K562 (cell line): ENCODE measurements at regions not wholly inside any gene's neighbourhood (a gene's known extent, or its start where the extent isn't known, plus 50 kb on each side); places are given as distances from the start of the nearest gene placed in this dataset.

Experiments used
- ATAC-seq: fragments of 200-7000 bp; cut with Tn5 transposase; 3 replicates; pipeline ENCODE4 v1.9.1; 2020; ENCODE audit warnings: moderate library complexity
- BruUV-seq: library from RNA; stranded (reverse); fragments of 400-500 nt; replicated peaks from 2 replicates; lab custom pipeline; 2021; lab: Mats Ljungman, UMichigan
- CTCF ChIA-PET: fragments of 300-600 bp; formaldehyde crosslinking; extraction: SDS; loops from one replicate; lab custom pipeline; 2021; ENCODE audit warnings: low intra/inter-chr PET ratio; lab: Yijun Ruan, JAX
- POLR2A ChIA-PET: fragments of 300-600, 350-650 bp; sonication (Branson Sonifier 250); formaldehyde crosslinking; extraction: SDS; loops from one replicate; lab custom pipeline; 2021; ENCODE audit warnings: antibody characterized with exemption, inconsistent platforms; lab: Yijun Ruan, JAX
- DNase-seq, 4 experiments: peaks; one replicate each; pipeline versions ENCODE4 v3.0.0 to v3.0.0-alpha.2; 2011 to 2018; ENCODE audit warnings: low spot score in 3 of 4, mixed read lengths in 3 of 4; ENCODE audit errors: extremely low read depth in 1 of 4
- FAIRE-seq: peaks from 2 replicates; lab custom pipeline; 2011; peaks lifted over from hg19 to GRCh38; lab: Jason Lieb, UNC
- H2AFZ ChIP-seq: 2 replicates; pipeline ENCODE4 v1.6.0; 2011; ENCODE audit warnings: low read depth, low read length, control low read depth, inconsistent platforms
- H3K27ac ChIP-seq: fragments of 200-600 bp; 3 replicates; pipeline ENCODE4 v1.8.0; 2011; ENCODE audit warnings: low read depth, mild to moderate bottlenecking, control low read depth, inconsistent platforms, low read length, moderate library complexity, mixed read lengths; ENCODE audit errors: extremely low read depth
- H3K27me3 ChIP-seq, 2 experiments: fragments of 300-600 bp in 1 of 2; 2 replicates in 1 of 2; 3 replicates in 1 of 2; pipeline versions ENCODE4 v1.6.0 to v1.8.0; 2011; ENCODE audit warnings: inconsistent platforms in 2 of 2, low read length in 2 of 2, mild to moderate bottlenecking in 1 of 2, mixed read lengths in 1 of 2, moderate library complexity in 1 of 2; ENCODE audit not compliant: control insufficient read depth in 2 of 2, insufficient read depth in 2 of 2
- H3K36me3 ChIP-seq: fragments of 300-600 bp; 3 replicates; pipeline ENCODE4 v1.8.0; 2011; ENCODE audit warnings: mild to moderate bottlenecking, low read length, inconsistent platforms; ENCODE audit not compliant: control insufficient read depth, insufficient read depth
- H3K4me1 ChIP-seq, 2 experiments: fragments of 200-600 bp in 1 of 2; replicated peaks in 1 of 2; 2 replicates in 1 of 2; 3 replicates in 1 of 2; pipeline versions ENCODE4 v1.5.1 to v1.8.0; 2011; ENCODE audit warnings: inconsistent platforms in 2 of 2, low read length in 2 of 2, mild to moderate bottlenecking in 1 of 2, mixed read lengths in 1 of 2, moderate library complexity in 1 of 2; ENCODE audit not compliant: control insufficient read depth in 2 of 2, insufficient read depth in 2 of 2
- H3K4me2 ChIP-seq: 2 replicates; pipeline ENCODE4 v1.6.1; 2011; ENCODE audit warnings: low read length, control low read depth, inconsistent platforms, mixed read lengths; ENCODE audit not compliant: insufficient read depth
- H3K4me3 ChIP-seq: fragments of 200-600 bp; sonication (generic), shearing (Covaris generic); 2 replicates; pipeline ENCODE4 v1.5.1; 2016; ENCODE audit warnings: control low read depth, inconsistent platforms
- H3K79me2 ChIP-seq: fragments of 200-600 bp; 3 replicates; pipeline ENCODE4 v1.8.0; 2011; ENCODE audit warnings: low read length, inconsistent platforms; ENCODE audit not compliant: control insufficient read depth, insufficient read depth
- H3K9ac ChIP-seq, 2 experiments: 2 replicates each; pipeline versions ENCODE4 v1.6.0 to v1.6.1; 2011; ENCODE audit warnings: low read depth in 2 of 2, low read length in 2 of 2, control low read depth in 1 of 2, inconsistent platforms in 1 of 2, mild to moderate bottlenecking in 1 of 2, mixed read lengths in 1 of 2; ENCODE audit not compliant: insufficient read depth in 1 of 2
- H3K9me1 ChIP-seq: one replicate; pipeline ENCODE4 v1.6.0; 2011; ENCODE audit warnings: inconsistent platforms, mild to moderate bottlenecking, low read length, moderate library complexity; ENCODE audit not compliant: control insufficient read depth, insufficient read depth
- H3K9me3 ChIP-seq: replicated peaks from 2 replicates; pipeline ENCODE4 v1.5.1; 2011; ENCODE audit warnings: low read depth, low read length, inconsistent platforms; ENCODE audit not compliant: control insufficient read depth, insufficient read depth
- H4K20me1 ChIP-seq: replicated peaks from 2 replicates; pipeline ENCODE4 v1.6.1; 2011; ENCODE audit warnings: low read length, inconsistent platforms, mixed read lengths; ENCODE audit not compliant: control insufficient read depth, insufficient read depth
- BHLHE40 ChIP-seq: IDR thresholded peaks from 2 replicates; pipeline ENCODE4 v1.6.1; 2011; ENCODE audit warnings: low read length, improper control_type of control experiment
- COPS2 ChIP-seq: fragments of 450-650 bp; conservative IDR thresholded peaks from 2 replicates; pipeline ENCODE4 v1.6.1; 2016; ENCODE audit warnings: mild to moderate bottlenecking, moderate library complexity
- HNRNPL ChIP-seq: fragments of 200-400 bp; formaldehyde crosslinking; IDR thresholded peaks from 2 replicates; pipeline ENCODE4 v1.6.1; 2017; ENCODE audit warnings: low read depth, mild to moderate bottlenecking, low read length
- MCM5 ChIP-seq: fragments of 450-650 bp; IDR thresholded peaks from 2 replicates; pipeline ENCODE4 v1.6.1; 2016; ENCODE audit warnings: low read depth
- SIN3A ChIP-seq, 2 experiments: fragments of 150-350 bp in 1 of 2; IDR thresholded peaks; 2 replicates each; pipeline ENCODE4 v1.6.1; 2011 to 2016; ENCODE audit warnings: borderline replicate concordance in 2 of 2, low read depth in 2 of 2, low read length in 2 of 2, mild to moderate bottlenecking in 2 of 2, moderate library complexity in 2 of 2; ENCODE audit not compliant: control insufficient read depth in 1 of 2
- TAF7 ChIP-seq: fragments of 450-650 bp; IDR thresholded peaks from 2 replicates; pipeline ENCODE4 v1.6.1; 2016; ENCODE audit warnings: missing genetic modification characterization, missing compliant biosample characterization
- ZNF354B ChIP-seq: fragments of 250-450 bp; sonication (Bioruptor Pico); IDR thresholded peaks from 2 replicates; pipeline ENCODE4 v1.4.0; 2020
- ZNF77 ChIP-seq: fragments of 250-450 bp; sonication (Bioruptor Pico); IDR thresholded peaks from 2 replicates; pipeline ENCODE4 v1.5.0; 2020
- WGBS: fragments of 100-300 bp; shearing (Covaris generic); methylation state at CpG from one replicate; pipeline ENCODE4 v1.1.6; 2016; ENCODE audit warnings: low coverage, mixed read lengths; ENCODE audit not compliant: insufficient coverage; ENCODE audit errors: missing lambda C conversion rate; 5-methylcytosine and 5-hydroxymethylcytosine counted together
- in situ Hi-C: fragments of 300-500 bp; cut with MboI; formaldehyde crosslinking; loops from 4 replicates; pipeline ENCODE4 v1.15.0; 2018; ENCODE audit warnings: inconsistent platforms, mixed read lengths
- intact Hi-C: fragments of 100-400 bp; cut with micrococcal nuclease; formaldehyde crosslinking; loops from 2 replicates; pipeline ENCODE4 v1.14.2; 2022
- TF ChIP-seq, protein P1 (sequence below): sonication (generic); formaldehyde crosslinking; IDR thresholded peaks from 2 replicates; pipeline ENCODE4 v1.8.1; 2022; ENCODE audit warnings: missing genetic modification reagents
- TF ChIP-seq, protein P2 (sequence below): fragments of 450-650 bp; formaldehyde crosslinking; IDR thresholded peaks from 2 replicates; pipeline ENCODE4 v1.4.0; 2020; ENCODE audit warnings: mild to moderate bottlenecking, mixed read lengths
- TF ChIP-seq, protein P3 (sequence below): IDR thresholded peaks from 2 replicates; pipeline ENCODE4 v1.6.1; 2011; ENCODE audit warnings: borderline replicate concordance, low read depth, mild to moderate bottlenecking, moderate library complexity, low read length; ENCODE audit not compliant: insufficient read depth, poor library complexity, severe bottlenecking

DNA sequence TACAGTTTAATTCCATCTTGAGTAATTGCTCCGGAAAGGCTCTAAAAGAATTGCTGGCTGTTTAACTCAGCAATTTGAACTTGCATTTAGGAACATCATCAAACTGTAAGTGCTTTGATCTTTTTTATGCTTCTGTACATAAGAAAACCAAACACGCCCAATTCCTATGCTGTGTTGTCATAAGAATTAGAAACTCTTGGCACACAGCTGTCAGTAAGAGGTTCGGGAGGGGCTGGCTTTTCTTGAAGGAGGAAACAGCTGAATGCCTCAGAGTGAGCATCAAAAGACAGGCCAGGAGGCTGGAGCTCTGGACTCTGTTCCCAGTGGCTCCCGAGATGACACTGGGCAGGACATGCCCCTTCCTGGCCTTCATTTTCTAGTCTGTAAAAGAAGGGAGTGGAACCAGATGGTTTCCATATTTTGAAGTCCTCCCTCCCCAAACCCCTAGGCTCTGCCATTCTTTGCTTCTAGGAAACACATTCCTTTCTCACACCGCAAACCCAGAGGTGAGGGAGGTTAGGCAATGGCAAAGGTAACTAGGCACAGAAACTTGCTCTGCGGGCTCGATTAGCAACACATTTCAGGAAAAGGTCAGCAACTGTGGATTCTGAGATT is 73.7 kb upstream of the DLG1 start (continued):
- TF ChIP-seq, protein P1, sequence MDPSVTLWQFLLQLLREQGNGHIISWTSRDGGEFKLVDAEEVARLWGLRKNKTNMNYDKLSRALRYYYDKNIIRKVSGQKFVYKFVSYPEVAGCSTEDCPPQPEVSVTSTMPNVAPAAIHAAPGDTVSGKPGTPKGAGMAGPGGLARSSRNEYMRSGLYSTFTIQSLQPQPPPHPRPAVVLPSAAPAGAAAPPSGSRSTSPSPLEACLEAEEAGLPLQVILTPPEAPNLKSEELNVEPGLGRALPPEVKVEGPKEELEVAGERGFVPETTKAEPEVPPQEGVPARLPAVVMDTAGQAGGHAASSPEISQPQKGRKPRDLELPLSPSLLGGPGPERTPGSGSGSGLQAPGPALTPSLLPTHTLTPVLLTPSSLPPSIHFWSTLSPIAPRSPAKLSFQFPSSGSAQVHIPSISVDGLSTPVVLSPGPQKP (CRISPR knock-in tag), result no peak
- TF ChIP-seq ZNF77 (no peak), HNRNPL (no peak), SIN3A (IDR thresholded peaks at IDR 0.05; ENCODE audit: borderline replicate concordance in 2 of 2, control insufficient read depth in 1 of 2, low read depth in 2 of 2, low read length in 2 of 2) (no peak), BHLHE40 (no peak), COPS2 (no peak)
- TF ChIP-seq, protein P2, sequence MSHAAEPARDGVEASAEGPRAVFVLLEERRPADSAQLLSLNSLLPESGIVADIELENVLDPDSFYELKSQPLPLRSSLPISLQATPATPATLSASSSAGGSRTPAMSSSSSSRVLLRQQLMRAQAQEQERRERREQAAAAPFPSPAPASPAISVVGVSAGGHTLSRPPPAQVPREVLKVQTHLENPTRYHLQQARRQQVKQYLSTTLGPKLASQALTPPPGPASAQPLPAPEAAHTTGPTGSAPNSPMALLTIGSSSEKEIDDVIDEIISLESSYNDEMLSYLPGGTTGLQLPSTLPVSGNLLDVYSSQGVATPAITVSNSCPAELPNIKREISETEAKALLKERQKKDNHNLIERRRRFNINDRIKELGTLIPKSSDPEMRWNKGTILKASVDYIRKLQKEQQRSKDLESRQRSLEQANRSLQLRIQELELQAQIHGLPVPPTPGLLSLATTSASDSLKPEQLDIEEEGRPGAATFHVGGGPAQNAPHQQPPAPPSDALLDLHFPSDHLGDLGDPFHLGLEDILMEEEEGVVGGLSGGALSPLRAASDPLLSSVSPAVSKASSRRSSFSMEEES, result no peak

DNA sequence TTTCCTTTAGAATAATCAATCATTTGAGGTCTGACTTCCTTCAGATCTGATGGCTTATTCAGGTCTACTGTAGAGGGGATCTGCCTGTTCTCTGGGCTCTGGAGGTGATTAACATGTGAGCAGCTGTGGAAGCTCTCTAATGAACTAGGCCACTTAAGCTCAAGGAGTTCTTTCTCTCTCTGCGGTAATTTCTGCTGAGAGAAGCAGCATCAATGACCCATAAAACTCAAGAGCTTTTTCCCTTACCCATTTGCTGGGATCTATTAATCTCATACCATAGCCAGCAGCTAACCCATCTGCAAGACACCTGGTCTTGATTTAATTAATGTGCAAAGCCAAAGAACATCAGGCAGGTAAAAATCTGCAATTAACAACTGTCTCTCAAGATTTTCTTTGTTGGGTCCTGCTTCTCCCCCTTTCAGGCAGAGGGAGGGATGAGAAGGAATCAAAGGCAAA is 73.2 kb upstream of the DLG1 start:
- no peak for TF ChIP-seq ZNF354B (CRISPR knock-in tag)
- TF ChIP-seq TAF7 (tag), result no peak
- TF ChIP-seq, protein P3, sequence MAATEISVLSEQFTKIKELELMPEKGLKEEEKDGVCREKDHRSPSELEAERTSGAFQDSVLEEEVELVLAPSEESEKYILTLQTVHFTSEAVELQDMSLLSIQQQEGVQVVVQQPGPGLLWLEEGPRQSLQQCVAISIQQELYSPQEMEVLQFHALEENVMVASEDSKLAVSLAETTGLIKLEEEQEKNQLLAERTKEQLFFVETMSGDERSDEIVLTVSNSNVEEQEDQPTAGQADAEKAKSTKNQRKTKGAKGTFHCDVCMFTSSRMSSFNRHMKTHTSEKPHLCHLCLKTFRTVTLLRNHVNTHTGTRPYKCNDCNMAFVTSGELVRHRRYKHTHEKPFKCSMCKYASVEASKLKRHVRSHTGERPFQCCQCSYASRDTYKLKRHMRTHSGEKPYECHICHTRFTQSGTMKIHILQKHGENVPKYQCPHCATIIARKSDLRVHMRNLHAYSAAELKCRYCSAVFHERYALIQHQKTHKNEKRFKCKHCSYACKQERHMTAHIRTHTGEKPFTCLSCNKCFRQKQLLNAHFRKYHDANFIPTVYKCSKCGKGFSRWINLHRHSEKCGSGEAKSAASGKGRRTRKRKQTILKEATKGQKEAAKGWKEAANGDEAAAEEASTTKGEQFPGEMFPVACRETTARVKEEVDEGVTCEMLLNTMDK, result no peak
- TF ChIP-seq MCM5, result no peak
- no peaks in the 10 kb centered on the region for H3K79me2 ChIP-seq
- intact Hi-C loops (loop anchor here (10.0 kb wide), 1 partner anchor 117 kb away; no protein-coding TSS in a partner anchor), in situ Hi-C loops (no loop called here)
- peaks cover 61 to 70% of the 10 kb centered on the region in 2 experiments for H3K27me3 ChIP-seq
- no TSS peak for BruUV-seq
- no peak for ATAC-seq
- H3K27ac ChIP-seq, result no peak overlapping the region
- ChIA-PET CTCF (no interaction called here), POLR2A (no interaction called here)
- DNase-seq, result no peak
- no peaks in the 10 kb centered on the region; the same call in 1 of the 2 replicates for H4K20me1 ChIP-seq
- no peak for FAIRE-seq
- H3K4me1 ChIP-seq, result no peaks in the 10 kb centered on the region
- H3K9me3 ChIP-seq, result no peaks in the 10 kb centered on the region
- no peak overlapping the region for H3K4me2 ChIP-seq
- 11% methylated on average over 1 of the region's 1 CpG for WGBS
- no peak overlapping the region for H3K9ac ChIP-seq
- H2AFZ ChIP-seq, result no peak overlapping the region
- no peak overlapping the region for H3K4me3 ChIP-seq
- H3K9me1 ChIP-seq, result no peaks in the 10 kb centered on the region
- no peaks in the 10 kb centered on the region for H3K36me3 ChIP-seq
